K562 (cell line): ENCODE measurements at regions not wholly inside any gene's neighbourhood (a gene's known extent, or its start where the extent isn't known, plus 50 kb on each side); places are given as distances from the start of the nearest gene placed in this dataset.

Experiments used
- HDAC2 ChIP-seq: fragments of 450-650 bp; IDR thresholded peaks from 2 replicates; pipeline ENCODE4 v1.6.1; 2016; ENCODE audit warnings: mild to moderate bottlenecking
- KAT7 ChIP-seq: sonication (generic); formaldehyde crosslinking; IDR thresholded peaks from 2 replicates; pipeline ENCODE4 v1.8.0; 2022; ENCODE audit warnings: missing genetic modification reagents, mild to moderate bottlenecking, borderline replicate concordance
- MAFK ChIP-seq: IDR thresholded peaks from 2 replicates; pipeline ENCODE4 v1.6.1; 2011; ENCODE audit warnings: low read length, improper control_type of control experiment
- RCOR1 ChIP-seq, 2 experiments: IDR thresholded peaks; 2 replicates each; pipeline ENCODE4 v1.6.1; 2012; ENCODE audit warnings: low read depth in 2 of 2, low read length in 2 of 2, borderline replicate concordance in 1 of 2, improper control_type of control experiment in 1 of 2
- TAF15 ChIP-seq: fragments of 200-400 bp; formaldehyde crosslinking; IDR thresholded peaks from 2 replicates; pipeline ENCODE4 v1.6.1; 2017; ENCODE audit warnings: mild to moderate bottlenecking, low read depth, low read length, moderate library complexity
- TF ChIP-seq, protein P1 (sequence below), 2 experiments: fragments of 450-650 bp; IDR thresholded peaks; 2 replicates each; pipeline ENCODE4 v1.6.1; 2016; ENCODE audit warnings: mild to moderate bottlenecking in 2 of 2, borderline replicate concordance in 1 of 2, low read depth in 1 of 2, moderate library complexity in 1 of 2

DNA sequence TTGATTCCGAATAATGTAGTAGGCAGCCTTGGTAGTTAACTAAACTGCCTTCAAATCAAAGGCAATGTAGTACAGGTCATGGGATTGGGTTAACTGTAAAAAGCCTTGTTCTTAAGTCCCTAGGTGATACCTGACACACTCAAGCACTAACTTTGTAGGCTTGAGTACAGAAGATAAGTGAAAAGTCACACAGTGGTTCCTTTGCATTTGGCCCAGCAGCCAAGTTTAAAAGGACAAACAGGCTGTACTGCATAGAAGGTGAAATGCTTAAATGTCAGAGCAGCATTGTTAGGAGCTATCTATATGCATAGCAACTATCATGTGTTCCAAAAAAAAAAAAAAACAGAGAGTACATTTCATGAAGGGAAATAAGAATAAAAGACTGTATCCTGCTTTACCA, 178.4 kb downstream of the ATOH1 start (continued):
- TF ChIP-seq, protein P1, sequence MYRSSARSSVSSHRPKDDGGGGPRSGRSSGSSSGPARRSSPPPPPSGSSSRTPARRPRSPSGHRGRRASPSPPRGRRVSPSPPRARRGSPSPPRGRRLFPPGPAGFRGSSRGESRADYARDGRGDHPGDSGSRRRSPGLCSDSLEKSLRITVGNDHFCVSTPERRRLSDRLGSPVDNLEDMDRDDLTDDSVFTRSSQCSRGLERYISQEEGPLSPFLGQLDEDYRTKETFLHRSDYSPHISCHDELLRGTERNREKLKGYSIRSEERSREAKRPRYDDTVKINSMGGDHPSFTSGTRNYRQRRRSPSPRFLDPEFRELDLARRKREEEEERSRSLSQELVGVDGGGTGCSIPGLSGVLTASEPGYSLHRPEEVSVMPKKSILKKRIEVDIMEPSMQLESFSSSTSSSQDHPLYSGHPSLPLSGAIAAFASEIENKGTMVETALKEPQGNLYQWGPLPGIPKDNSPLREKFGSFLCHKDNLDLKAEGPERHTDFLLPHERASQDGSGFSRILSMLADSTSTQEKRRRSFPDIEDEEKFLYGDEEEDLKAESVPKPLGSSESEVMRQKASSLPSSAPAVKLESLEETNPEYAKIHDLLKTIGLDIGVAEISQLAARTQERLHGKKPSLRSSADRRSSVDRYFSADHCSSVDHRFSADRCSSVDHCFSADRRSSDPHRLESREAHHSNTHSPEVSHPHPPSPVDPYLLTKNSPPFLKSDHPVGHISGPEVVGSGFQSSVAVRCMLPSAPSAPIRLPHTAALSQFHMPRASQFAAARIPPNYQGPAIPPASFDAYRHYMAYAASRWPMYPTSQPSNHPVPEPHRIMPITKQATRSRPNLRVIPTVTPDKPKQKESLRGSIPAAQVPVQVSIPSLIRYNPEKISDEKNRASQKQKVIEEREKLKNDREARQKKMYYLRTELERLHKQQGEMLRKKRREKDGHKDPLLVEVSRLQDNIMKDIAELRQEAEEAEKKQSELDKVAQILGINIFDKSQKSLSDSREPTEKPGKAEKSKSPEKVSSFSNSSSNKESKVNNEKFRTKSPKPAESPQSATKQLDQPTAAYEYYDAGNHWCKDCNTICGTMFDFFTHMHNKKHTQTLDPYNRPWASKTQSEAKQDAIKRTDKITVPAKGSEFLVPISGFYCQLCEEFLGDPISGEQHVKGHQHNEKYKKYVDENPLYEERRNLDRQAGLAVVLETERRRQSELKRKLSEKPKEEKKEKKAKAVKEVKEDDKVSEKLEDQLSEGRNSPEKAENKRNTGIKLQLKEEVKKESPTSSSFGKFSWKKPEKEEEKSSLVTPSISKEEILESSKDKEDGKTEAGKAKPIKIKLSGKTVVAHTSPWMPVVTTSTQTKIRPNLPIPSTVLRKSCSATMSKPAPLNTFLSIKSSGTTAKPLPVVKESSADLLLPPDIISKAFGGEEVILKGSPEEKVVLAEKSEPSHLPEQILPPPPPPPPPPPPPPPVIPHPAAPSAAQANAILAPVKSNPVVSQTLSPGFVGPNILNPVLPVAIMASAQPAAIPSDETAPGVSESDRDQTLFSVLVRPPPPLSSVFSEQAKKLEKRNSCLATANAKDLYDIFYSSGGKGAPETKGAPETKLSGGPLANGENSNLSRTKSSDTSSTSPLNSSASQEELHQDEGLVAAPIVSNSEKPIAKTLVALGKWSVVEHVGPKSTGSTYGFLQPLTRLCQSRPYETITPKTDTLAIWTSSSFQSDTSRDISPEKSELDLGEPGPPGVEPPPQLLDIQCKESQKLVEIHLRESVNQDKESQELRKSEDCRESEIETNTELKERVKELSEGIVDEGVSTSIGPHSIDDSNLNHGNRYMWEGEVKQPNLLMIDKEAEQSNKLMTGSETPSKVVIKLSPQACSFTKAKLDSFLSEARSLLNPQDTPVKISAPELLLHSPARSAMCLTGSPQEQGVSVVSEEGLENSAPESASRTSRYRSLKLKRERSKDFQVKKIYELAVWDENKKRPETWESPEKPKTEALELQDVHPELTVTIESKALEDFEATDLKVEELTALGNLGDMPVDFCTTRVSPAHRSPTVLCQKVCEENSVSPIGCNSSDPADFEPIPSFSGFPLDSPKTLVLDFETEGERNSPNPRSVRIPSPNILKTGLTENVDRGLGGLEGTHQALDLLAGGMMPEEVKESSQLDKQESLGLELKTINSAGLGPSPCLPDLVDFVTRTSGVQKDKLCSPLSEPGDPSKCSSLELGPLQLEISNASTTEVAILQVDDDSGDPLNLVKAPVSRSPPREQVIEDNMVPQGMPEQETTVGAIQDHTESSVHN (IDR thresholded peaks at IDR 0.05; ENCODE audit: borderline replicate concordance in 1 of 2, low read depth in 1 of 2), result no peak
- TF ChIP-seq RCOR1 (IDR thresholded peaks at IDR 0.05; ENCODE audit: borderline replicate concordance in 1 of 2, low read depth in 2 of 2, low read length in 2 of 2), result no peak
- no peak for TF ChIP-seq MAFK
- TF ChIP-seq HDAC2, result no peak
- no peak for TF ChIP-seq TAF15
- no peak for TF ChIP-seq KAT7 (CRISPR knock-in tag)
